Suprapubic skin (tissue), 3 donors: ENCODE measurements at regions not wholly inside any gene's neighbourhood (a gene's known extent, or its start where the extent isn't known, plus 50 kb on each side); places are given as distances from the start of the nearest gene placed in this dataset.

Experiments
- EP300 ChIP-seq: sonication (generic); formaldehyde crosslinking; IDR thresholded peaks from one replicate; pipeline ENCODE4 v1.6.1; 2017; ENCODE audit warnings: antibody characterized with exemption
- POLR2A ChIP-seq, 2 donors: fragments of 450-650 bp; IDR thresholded peaks; one replicate each; pipeline ENCODE4 v1.6.1; 2017; ENCODE audit warnings: antibody characterized with exemption in 2 of 2, mild to moderate bottlenecking in 2 of 2, moderate library complexity in 2 of 2
- TF ChIP-seq, protein P1 (sequence below), 2 donors: fragments of 200-600 bp in 1 of 2; fragments of 450-650 bp in 1 of 2; sonication (generic) in 1 of 2; IDR thresholded peaks; one replicate each; pipeline ENCODE4 v1.5.1; 2016 to 2019; ENCODE audit warnings: antibody characterized with exemption in 2 of 2, mild to moderate bottlenecking in 1 of 2, moderate library complexity in 1 of 2

DNA sequence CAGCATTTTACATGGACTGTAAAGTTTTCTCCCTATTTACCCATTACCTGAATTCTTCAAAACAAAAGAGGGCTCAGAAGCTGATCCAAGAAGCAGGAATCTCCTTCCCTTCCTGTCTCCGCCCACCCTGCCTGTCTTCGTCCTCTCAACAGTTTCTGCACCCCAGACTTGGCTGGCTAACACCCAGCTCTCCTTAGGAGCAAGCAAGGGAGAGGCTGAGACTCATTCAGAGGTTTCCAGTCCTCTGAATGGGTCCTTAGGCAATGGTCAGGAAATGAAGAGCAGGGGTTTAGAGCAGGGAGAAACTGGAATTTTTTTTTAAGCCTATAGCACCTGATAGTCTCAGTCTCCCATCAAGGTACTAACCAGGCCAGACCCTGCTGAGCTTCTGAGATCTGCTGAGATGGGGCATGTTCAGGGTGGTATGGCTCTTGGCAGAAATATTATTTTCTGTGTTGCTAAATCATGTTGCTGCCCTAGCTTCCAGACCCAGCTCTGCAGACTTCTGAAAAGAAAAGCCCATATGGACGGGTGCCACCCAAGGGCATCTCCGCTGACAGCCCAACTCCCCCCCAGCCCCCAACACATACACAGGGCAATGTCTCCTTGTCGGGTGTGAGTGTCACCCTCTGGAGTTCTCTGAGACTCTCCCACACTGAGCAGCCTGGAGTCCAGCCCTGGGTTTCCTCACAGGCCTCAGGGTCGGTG is 74.6 kb upstream of the CD93 start:
- TF ChIP-seq, protein P1, sequence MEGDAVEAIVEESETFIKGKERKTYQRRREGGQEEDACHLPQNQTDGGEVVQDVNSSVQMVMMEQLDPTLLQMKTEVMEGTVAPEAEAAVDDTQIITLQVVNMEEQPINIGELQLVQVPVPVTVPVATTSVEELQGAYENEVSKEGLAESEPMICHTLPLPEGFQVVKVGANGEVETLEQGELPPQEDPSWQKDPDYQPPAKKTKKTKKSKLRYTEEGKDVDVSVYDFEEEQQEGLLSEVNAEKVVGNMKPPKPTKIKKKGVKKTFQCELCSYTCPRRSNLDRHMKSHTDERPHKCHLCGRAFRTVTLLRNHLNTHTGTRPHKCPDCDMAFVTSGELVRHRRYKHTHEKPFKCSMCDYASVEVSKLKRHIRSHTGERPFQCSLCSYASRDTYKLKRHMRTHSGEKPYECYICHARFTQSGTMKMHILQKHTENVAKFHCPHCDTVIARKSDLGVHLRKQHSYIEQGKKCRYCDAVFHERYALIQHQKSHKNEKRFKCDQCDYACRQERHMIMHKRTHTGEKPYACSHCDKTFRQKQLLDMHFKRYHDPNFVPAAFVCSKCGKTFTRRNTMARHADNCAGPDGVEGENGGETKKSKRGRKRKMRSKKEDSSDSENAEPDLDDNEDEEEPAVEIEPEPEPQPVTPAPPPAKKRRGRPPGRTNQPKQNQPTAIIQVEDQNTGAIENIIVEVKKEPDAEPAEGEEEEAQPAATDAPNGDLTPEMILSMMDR (IDR thresholded peaks at IDR 0.05) = no peak
- TF ChIP-seq EP300 (no peak), POLR2A (IDR thresholded peaks at IDR 0.05) (no peak)
